Left lung (tissue), 4 donors: ENCODE measurements at regions not wholly inside any gene's neighbourhood (a gene's known extent, or its start where the extent isn't known, plus 50 kb on each side); places are given as distances from the start of the nearest gene placed in this dataset.

Source experiments
- ATAC-seq: fragments of 200-7000 bp; cut with Tn5 transposase; one replicate; pipeline ENCODE4 v1.9.1; 2020; ENCODE audit warnings: moderate library complexity
- DNase-seq, 4 donors: peaks; one replicate each; pipeline ENCODE4 v3.0.0-alpha.2; 2013 to 2020
- H3K27ac ChIP-seq, 2 donors: fragments of 200-600 bp; sonication (generic) in 1 of 2; one replicate each; pipeline versions ENCODE4 v1.5.0 to v1.8.0; 2020 to 2021
- H3K27me3 ChIP-seq, 2 donors: fragments of 200-600 bp; sonication (generic) in 1 of 2; one replicate each; pipeline versions ENCODE4 v1.5.0 to v1.8.0; 2020 to 2021
- H3K36me3 ChIP-seq, 2 donors: fragments of 200-600 bp; sonication (generic) in 1 of 2; one replicate each; pipeline versions ENCODE4 v1.5.0 to v1.8.0; 2020 to 2021
- H3K4me1 ChIP-seq, 2 donors: fragments of 200-600 bp; one replicate each; pipeline ENCODE4 v1.8.0; 2021
- H3K4me3 ChIP-seq, 2 donors: fragments of 200-600 bp; sonication (generic) in 1 of 2; one replicate each; pipeline versions ENCODE4 v1.5.0 to v1.8.0; 2020 to 2021; ENCODE audit warnings: mild to moderate bottlenecking in 1 of 2
- H3K9me3 ChIP-seq, 2 donors: fragments of 200-600 bp; sonication (generic) in 1 of 2; one replicate each; pipeline versions ENCODE4 v1.5.0 to v1.8.0; 2020 to 2021
- intact Hi-C, 2 donors: fragments of 100-400 bp; cut with DNase I; formaldehyde crosslinking; loops; one replicate each; pipeline versions ENCODE4 v1.11.2 to v1.14.2; 2022
- TF ChIP-seq, protein P1 (sequence below), 2 donors: fragments of 200-600 bp; sonication (generic) in 1 of 2; IDR thresholded peaks; one replicate each; pipeline versions ENCODE4 v1.5.0 to v1.8.0; 2021; ENCODE audit warnings: antibody characterized with exemption in 2 of 2
- donor health status: DM: no; HTN: yes; CAD: no.
- donor health status: DM: no; HTN: no; CAD: no.

GRCh38 chr13:103243495-103243894, 177.3 kb upstream of the SLC10A2 start:
- H3K4me3 ChIP-seq: no peak overlapping the region
- no peaks in the 10 kb centered on the region for H3K9me3 ChIP-seq
- intact Hi-C loops: no loop called here
- H3K36me3 ChIP-seq: no peaks in the 10 kb centered on the region
- DNase-seq (no peak), ATAC-seq (no peak)
- no peaks in the 10 kb centered on the region for H3K27me3 ChIP-seq
- H3K4me1 ChIP-seq: no peaks in the 10 kb centered on the region
- TF ChIP-seq, protein P1, sequence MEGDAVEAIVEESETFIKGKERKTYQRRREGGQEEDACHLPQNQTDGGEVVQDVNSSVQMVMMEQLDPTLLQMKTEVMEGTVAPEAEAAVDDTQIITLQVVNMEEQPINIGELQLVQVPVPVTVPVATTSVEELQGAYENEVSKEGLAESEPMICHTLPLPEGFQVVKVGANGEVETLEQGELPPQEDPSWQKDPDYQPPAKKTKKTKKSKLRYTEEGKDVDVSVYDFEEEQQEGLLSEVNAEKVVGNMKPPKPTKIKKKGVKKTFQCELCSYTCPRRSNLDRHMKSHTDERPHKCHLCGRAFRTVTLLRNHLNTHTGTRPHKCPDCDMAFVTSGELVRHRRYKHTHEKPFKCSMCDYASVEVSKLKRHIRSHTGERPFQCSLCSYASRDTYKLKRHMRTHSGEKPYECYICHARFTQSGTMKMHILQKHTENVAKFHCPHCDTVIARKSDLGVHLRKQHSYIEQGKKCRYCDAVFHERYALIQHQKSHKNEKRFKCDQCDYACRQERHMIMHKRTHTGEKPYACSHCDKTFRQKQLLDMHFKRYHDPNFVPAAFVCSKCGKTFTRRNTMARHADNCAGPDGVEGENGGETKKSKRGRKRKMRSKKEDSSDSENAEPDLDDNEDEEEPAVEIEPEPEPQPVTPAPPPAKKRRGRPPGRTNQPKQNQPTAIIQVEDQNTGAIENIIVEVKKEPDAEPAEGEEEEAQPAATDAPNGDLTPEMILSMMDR (IDR thresholded peaks at IDR 0.05): no peak
- H3K27ac ChIP-seq: no peak overlapping the region

DNA sequence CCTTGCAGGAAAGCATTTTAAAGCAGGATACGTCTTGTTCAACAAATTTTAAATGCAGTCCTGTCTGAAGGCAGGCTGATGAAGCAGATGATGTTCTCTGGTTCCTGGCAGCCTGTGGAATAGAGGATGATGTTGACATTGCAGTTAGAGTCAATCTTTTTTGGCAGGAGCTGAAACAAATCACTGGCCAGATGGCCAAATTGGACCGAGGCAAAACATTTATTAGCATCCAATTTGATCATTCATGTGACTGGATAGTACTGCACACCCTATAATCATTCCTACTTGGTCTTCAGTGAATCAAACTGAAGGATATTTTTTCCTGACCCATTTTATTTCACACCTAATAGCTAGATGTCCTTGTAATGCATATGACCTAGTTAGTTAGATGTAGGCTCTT, 172.2 kb upstream of the SLC10A2 start:
- TF ChIP-seq, protein P1 (IDR thresholded peaks at IDR 0.05): no peak
- no peaks in the 10 kb centered on the region for H3K36me3 ChIP-seq
- H3K4me1 ChIP-seq: no peaks in the 10 kb centered on the region
- peaks cover 0 to 8% of the 10 kb centered on the region in 2 donors for H3K9me3 ChIP-seq
- H3K4me3 ChIP-seq: no peak overlapping the region
- intact Hi-C loops: no loop called here
- no peak overlapping the region for H3K27ac ChIP-seq
- no peaks in the 10 kb centered on the region for H3K27me3 ChIP-seq
- ATAC-seq: no peak
- no peak for DNase-seq

- H3K27me3 ChIP-seq: no peaks in the 10 kb centered on the region
- intact Hi-C loops: no loop called here
- DNase-seq (no peak), ATAC-seq (no peak)
- H3K4me3 ChIP-seq: no peak overlapping the region
- H3K9me3 ChIP-seq: peaks cover 0 to 17% of the 10 kb centered on the region in 2 donors
- H3K4me1 ChIP-seq: no peaks in the 10 kb centered on the region
- TF ChIP-seq, protein P1 (IDR thresholded peaks at IDR 0.05): no peak
- no peaks in the 10 kb centered on the region for H3K36me3 ChIP-seq
- H3K27ac ChIP-seq: no peak overlapping the region
These were observed 170.0 kb upstream of the SLC10A2 start for GRCh38 chr13:103236213-103236612.

DNA sequence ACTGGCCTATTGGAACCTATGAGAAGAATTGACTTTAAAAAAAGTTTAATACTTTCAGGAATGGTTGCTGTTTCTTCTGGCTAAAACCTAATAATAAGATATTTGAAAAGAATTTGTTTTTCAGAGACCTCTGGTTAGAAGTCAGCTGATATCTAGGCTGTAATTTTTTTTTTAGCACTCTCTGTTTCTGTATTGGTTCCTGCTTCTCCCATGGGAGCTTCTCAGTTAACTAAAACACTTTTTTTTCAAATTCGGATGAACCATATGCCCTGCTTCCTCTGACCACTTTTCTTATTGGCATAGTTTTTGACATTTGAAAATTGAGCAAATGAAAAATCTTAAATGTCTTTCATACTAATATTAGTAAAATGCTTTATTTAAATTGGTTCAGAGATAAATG, 163.5 kb upstream of the SLC10A2 start:
- TF ChIP-seq, protein P1 (IDR thresholded peaks at IDR 0.05): no peak
- Histone ChIP-seq H3K4me3 (no peak overlapping the region), H3K27me3 (no peaks in the 10 kb centered on the region), H3K9me3 (peaks cover 0 to 29% of the 10 kb centered on the region in 2 donors), H3K36me3 (no peaks in the 10 kb centered on the region), H3K27ac (no peak overlapping the region), H3K4me1 (no peaks in the 10 kb centered on the region)
- ATAC-seq: no peak
- DNase-seq: no peak
- intact Hi-C loops: no loop called here

DNA sequence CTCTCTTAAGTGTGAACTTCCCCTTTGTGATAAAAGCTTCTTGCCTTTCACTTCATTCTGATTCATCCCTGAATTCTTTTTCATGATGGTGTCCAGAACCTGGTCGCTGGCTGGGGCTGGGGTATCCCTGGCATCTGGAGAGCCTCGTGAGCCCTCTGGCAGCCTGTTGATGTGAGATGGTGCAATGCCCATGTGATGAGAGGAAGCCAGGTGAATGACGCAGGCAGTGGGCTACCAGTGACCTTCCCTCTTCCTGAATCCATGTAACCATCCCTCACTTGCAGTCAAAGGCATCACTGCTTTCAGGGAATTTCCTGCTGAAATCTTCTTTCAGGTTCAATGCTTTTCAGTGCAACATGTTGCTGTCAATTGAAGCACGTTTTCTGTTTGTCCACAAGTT, 158.6 kb upstream of the SLC10A2 start:
- H3K4me1 ChIP-seq: no peaks in the 10 kb centered on the region
- ATAC-seq (no peak), DNase-seq (no peak)
- H3K9me3 ChIP-seq: peaks cover 0 to 2% of the 10 kb centered on the region in 2 donors
- H3K27me3 ChIP-seq: no peaks in the 10 kb centered on the region
- H3K27ac ChIP-seq: no peak overlapping the region
- no peak overlapping the region for H3K4me3 ChIP-seq
- intact Hi-C loops: no loop called here
- TF ChIP-seq, protein P1 (IDR thresholded peaks at IDR 0.05): no peak
- H3K36me3 ChIP-seq: no peaks in the 10 kb centered on the region
